SIG-M5 treated with dmso at 0.1 percent for 504 hours (cell line): ENCODE measurements at regions not wholly inside any gene's neighbourhood (a gene's known extent, or its start where the extent isn't known, plus 50 kb on each side); places are given as distances from the start of the nearest gene placed in this dataset.
A peak's percentile ranks its signal among the peaks of the same experiment; 100 is the strongest.

Experiments
- DNase-seq: peaks from one replicate; lab custom pipeline; 2025; ENCODE audit not compliant: unreplicated experiment; lab: John Stamatoyannopoulos, UW

DNA sequence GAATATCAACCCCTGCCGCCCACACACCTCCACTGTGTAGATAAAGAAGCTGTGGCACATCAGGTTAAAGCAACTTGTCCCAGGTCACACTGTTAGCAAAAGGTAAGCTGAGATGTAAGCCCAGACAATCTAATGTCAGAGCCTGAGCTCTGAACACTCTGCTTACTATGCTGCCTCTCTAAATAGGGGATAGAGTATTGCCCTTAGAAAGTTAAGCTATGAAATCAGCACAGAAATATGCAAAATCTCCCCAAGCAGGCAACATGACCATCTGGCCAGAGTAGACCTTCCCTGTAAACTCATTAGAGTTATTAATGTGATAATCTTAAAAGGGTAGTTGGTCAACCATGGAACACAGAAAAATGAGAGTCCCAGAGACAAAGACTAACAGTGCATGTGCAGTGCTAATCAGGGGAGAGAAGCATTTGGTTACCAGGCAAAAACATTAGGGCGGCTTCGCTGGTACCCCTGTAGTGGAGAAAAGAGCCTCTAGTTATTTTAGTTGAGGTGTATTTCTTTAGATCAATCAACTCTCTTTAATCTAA lies 171.0 kb downstream of the BTG1 start:
- no peak for DNase-seq

DNA sequence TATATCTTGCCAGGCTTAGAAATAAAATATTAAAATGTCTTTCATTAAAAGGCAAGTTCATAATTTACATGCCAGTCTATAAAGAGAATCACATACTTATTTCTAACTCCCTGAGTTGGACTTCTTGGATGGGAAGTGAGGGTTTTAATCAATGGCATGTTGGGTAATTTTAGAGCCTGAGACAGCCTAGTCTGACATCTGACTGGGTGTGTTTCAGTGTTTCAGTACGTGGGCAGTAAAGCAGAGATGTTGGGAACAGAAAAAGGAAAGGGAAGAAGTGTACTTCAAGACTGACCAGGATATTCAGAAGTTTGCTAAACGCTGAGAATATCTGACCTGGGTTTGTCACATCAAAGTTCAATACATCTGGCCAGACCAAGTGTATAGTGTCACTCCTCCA lies 171.8 kb downstream of the BTG1 start:
- DNase-seq = no peak

DNA sequence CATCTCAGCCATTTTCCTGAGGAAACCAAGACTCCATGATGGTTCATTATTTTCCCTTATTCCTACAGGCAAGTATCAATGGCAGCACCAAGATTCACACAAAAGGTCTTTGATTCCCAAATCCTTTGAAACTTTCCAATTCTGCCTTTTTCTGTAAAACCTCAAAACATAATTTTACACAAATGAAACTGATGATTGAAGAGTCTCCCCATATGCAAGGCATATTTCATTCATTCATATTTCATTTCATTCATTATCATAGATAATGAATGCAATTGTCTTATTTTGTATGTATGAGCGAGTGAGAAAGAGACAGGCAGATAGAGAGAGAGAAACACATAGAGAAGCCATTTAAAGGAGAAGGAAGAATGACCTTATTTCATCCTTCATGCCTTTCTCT lies 172.8 kb downstream of the BTG1 start:
- no peak for DNase-seq

DNA sequence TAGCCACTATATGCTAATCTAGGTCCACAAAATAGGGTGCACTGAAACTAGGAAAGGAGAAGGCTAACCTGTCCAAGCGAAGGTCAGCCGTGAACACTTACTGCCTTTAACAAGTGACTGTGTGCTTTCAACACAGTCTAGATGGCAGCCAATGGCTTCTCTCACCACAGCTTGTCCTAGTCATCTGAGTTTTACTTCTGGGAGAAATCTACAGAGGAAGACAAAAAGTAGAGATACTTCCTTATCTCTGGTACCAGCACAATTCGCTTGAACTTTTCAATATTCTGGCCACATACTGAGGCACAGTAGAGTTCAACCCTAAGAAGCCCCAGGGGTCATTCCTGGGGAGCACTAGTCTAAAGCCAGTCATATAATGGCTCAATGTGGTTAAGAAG lies 176.9 kb downstream of the BTG1 start:
- no peak for DNase-seq

DNA sequence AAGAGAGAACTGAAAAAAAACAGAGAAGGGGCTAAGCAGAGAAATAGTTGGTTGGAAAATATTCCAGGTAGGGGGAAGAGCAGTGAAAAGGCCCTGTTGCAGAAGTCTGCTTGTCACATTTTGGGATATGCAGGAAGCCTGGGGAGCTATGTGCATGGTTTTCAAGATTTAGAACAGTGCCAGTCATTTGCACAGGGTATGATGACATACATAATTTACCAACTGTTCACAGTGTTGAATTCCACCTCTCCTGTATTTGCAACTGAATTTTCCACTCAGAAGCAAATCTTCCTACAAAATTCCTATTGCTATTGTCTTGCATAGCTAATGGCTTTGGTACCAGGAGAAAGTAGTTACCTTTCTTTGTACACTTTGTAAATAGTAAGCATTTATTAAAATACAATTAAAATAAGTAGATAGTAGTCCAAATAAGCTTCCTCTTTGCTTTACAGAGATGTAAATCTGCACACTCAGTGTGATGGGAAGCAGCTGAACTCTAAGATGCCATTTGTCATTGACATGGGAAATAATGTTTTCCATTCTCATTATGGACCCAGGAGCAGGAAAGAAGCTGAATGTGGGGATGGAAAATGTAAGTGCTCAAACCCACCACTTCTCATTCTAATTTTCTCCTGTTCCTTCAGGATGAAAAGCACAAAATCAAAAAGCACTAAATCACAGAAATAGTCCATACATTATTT lies 177.4 kb downstream of the BTG1 start:
- no peak for DNase-seq

DNA sequence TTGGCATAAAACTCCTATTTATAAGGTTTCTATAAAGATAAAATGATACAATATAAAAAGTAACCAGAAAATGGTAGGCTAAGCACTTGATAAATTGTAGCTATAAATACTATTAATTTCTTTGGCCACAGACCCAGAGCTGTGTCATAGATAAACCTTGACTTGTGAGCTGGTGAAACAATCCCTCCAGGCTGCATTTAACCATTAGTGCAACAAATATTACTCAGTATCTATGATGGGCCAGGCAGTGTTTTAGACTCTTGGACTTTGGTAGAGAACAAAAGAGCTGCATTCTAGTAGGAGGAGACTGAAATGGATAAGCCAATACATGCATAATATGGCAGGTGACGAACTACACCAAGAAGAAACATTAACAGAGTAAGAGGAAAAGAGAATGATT lies 178.1 kb downstream of the BTG1 start:
- no peak for DNase-seq

DNA sequence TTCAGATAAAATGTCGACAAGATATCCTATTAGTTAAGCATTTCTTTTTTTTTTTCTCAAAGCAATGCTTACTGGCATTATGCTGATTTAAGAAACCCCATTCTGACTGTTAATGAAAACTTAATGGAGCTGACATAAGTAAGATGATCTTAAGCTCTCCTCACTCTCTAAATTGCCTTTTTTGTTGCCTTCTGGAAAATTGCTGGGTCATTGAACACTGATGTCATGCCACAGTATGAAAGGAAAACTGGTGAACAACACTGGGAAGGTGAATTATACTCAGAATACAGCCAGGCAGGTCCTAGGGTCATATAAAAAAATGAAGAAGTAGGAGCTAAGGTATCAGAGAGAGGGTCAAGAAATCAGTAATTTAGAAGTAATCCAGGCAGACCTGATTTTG lies 179.9 kb downstream of the BTG1 start:
- DNase-seq = no peak

DNA sequence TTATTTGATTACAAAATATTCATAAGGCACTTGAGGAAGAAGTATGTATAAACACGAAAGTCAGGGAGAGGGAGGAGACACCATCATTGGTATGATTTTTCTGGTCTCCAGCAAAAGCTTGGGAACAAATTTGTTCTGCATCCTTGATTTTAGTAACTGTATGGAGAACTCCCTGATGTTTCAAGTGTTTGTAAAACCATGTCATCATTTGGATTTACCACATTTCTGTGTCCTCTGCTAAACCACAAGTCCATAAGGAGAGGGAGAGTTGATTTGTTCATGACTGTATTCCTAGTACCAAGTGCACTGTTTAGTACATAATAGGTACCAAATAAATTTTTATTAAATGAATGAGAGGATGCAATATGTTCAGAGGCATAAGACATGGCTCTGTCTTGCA lies 181.1 kb downstream of the BTG1 start:
- DNase-seq = no peak

DNA sequence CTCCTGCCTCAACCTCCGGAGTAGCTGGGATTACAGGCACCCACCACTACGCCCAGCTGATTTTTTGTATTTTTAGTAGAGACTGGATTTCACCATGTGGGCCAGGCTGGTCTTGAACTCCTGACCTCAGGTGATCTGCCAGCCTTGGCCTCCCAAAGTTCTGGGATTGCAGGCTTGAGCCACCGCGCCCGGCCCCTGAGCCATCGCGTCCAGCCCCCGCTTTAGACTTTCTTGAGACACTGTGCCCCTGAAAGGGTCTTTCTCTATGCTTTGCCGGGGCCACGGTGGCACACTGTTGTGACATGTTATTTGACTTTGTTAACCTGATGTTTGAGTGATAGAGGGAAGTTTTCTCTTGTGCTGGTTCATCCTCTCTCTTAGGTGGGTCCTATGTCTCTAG lies 186.4 kb downstream of the BTG1 start:
- DNase-seq = no peak

DNA sequence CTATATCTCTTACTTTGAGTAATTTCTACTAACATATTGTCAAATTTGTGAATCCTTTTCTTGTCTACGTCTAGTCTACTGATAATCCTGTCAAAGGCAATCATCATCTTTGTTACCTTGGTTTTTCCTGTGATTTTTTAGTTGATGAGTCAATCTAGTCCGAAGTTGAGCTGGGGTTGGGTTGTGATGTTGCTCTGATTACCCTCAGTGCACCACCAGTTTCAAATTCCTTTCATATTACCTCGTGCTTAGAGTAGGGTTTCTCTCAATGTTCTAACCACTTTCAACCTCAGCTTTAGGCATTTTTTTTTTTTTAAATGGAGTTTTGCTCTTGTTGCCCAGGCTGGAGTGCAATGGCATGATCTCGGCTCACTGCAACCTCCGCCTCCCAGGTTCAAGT lies 186.8 kb downstream of the BTG1 start:
- no peak for DNase-seq

DNA sequence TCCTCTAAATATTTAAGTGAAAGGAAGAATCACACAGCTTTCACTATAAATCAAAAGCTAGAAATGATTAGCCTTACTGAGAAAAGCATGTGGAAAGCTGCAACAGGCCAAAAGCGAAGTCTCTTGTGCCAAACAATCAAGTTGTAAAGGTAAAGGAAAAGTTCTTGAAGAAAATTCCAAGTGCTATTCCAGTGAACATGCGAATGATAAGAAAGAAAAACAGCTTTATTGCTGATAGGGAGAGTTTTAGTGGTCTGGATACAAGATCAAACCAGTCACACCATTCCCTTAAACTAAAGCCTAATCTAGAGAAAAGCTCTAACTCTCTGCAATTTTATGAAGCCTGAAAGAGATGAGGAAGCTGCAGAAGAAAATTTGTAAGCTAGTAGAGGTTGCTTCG lies 190.9 kb downstream of the BTG1 start:
- DNase-seq = no peak

DNA sequence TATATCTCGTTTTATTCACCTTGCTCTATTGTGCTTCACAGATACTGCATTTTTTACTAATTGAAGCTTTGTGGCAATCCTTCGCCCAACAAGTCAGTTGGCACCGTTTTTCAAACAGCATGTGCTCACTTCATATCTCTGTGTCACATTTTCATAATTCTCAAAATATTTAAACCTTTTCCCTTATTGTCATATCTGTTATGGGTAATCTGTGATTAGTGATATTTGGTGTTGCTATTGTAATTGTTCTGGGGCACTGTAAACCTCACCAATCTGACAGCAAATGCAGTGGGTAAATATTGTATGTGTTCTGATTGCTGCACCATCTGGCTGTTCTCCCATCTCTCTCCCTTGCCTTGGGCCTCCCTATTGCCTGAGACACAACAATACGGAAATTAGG lies 191.3 kb downstream of the BTG1 start:
- no peak for DNase-seq

DNA sequence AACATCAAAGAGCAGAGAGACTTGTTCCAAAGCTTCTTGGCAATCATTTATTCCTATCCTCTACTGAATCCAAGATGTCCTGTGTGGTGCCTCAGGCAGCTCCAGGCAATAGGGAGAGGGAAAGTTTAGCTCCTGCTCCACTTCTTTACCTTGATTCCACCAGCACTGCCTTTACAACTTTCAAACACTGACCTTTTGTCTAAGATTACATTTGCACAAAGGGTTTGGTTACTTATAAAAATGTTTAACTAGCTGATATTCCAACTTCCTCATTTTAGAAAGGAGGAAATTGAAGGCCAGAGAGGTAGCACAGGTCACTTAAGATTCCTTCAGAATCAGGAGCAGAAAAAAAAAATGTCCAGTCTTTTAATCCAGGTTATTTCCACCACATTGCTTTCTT lies 192.7 kb downstream of the BTG1 start:
- peak; percentile 25 for DNase-seq

DNA sequence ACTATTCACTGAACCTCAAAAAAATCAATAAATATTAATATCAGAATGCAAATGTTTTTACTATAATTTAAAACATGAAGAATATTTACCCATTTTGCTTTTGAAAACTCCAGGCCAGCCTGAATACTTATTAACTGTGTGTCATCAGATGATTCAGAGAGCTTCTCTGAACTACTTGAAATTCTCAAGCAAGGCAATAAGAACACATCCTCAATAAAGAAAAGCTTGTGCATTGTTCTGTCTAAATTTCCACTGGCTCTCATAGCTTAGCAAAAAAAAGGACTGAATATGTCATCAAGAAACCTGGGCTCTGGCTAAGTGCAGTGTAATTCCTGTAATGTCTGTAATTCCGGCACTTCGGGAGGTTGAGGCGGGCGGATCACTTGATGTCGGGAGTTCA lies 194.1 kb downstream of the BTG1 start:
- no peak for DNase-seq

DNA sequence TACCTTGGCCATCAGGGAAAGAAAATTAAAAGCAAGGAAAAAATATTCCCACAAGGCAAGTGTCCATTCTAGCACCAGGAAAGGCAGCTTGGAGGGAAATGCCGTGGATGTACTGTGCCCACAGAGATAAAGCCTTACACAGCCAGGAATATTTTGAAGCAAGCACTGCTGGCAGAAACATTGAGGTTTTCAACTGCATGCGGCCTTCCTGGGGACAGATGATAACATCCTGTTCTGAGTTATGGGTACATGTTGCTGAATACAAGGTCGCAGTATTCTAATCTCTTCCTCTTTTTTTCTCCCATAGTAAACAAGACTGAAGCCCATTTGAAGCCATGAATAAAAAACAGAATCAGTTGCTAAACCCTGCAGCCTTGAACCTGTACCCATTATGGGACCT lies 197.1 kb downstream of the BTG1 start:
- no peak for DNase-seq

DNA sequence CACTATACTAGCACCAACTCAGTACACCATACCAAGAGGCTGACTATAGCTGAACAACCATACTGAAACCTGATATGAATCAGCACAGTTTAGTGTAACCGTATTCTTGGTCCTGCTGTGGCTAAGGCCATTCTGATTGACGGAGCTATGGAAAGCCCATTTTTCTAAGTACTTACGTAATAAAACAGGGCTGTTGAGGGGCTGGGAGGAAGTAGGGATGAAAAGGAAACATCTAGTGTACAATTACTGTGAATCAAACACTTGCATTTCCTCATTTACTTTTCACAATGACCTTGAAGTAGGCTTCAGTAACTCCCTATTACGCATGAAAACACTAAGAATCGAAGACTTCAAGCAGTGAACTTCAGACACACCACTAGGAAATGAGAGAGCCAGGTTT lies 198.2 kb downstream of the BTG1 start:
- peak; percentile 81 for DNase-seq

DNA sequence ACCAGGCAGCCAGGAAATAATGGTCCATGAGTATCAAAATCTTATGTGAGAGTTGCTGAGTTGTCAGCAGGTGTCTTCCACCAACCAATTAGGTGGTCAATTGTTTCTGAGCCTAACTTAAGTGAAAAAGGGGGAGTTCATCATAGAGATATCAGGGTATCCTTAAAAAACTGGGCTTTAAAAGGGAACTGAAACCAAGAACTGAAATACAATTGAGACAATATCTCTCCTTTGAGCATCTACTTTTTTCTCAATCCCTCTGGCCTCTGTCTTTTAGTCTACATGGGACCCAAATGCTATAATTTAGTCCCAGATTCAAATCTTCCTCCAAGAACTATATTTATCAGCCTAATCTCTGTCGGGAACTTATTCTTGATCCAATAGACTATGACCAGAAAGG lies 201.0 kb downstream of the BTG1 start:
- DNase-seq = peak; percentile 15

DNA sequence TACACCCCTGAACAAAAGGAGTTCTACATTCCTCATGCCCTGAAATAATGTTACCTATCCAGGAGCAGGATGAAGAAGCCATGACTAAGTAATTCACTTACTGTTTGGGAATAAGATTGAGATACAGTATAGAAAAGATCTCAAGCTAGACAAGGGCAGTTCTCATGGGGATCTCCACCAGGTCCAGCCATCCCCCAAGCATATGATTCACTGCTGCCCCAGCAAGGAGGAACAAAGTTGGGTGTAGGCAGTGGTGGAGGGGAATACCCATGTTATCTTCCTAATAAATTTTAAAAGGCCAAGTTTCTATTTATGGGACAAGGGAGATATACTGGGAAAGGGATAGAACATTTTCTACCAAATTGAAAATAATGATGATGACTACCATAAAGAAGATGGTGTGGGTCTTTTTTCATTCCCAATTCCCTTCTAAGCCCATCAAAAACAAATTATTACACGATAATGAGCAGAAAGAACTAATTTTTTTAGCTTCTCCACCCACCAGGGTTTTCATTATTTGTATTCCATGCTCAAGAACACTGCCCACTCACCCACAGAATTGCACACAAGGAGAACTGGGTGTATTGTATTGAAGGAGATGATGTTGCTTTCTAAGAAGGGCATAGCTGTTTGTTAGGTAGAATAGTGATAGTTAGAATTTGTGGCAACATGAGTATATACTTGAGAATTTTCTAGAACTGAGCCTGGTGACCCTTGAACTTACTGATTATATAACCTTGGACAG lies 204.6 kb downstream of the BTG1 start:
- DNase-seq = no peak

DNA sequence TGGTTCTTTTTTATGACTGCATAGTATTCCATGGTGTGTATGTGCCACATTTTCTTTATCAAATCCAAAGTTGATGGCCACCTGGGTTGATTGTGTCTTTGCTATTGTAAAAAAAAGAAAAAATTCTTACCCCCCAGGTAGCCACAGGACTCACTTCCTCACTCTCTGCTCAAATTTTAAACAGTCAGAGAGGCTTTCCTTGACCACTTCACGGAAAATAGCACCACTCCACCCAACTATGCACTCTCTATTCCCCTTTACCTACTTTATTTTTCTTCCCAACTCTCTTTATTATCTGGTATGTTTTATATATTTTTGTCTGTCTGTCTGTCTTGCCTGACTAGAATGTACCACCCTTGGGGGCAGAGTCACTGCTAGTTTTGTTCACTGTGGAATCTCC lies 205.3 kb downstream of the BTG1 start:
- DNase-seq = no peak

DNA sequence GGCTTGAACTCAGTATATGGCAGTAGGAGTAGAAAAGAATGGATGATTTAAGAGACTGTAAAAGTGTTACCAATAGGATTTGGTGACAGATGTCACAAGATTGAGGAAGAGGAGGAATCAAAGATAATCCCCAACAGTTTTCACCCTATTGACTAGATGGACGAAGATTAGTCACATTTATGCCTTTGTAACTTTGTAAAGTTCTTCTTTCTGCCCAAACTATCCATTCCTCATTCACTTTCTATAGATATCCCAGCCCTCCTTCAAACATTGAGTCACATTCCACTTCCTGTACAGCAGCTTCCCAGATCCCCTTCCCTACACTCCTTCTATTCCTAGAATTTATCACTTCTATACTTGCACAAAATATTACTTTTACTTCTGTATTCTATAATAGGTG lies 207.9 kb downstream of the BTG1 start:
- DNase-seq = no peak

DNA sequence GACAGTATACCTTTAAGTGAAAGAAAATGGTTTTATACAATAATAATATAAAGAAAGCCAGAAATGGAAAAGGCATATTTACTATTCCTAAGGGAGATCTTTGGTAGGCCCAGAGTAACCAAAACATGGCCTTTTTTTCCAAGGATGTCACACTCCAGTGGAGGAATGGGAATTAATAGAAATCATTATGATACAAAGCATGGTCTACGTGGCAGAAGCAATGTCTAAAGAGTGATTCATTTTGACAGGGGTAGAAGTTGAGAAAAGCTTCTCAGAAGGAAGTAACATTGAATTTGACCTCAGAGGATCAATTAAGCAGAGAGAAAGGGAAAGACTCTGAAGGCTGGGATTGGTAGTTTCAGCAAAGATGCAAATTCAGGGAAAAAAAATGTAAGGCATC lies 208.6 kb downstream of the BTG1 start:
- no peak for DNase-seq

DNA sequence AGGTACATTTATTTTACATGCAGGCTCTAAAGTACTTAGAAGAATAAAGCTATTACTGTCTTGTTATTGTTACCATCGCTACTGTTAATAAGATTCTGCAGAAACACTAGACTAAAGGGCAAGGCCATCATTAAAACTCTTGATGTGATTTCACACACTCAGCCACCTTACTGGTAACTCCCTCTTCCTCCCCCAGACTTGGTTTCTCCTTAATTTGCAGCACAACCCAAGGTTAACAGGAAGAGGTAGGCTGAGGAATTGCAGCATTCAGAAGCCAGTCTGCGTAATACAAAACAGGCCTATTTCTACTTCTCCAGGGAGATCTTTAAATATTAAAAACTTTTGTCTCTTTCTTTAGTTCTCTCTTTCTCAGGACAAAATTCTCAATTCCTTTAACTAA lies 210.3 kb downstream of the BTG1 start:
- DNase-seq = no peak

DNA sequence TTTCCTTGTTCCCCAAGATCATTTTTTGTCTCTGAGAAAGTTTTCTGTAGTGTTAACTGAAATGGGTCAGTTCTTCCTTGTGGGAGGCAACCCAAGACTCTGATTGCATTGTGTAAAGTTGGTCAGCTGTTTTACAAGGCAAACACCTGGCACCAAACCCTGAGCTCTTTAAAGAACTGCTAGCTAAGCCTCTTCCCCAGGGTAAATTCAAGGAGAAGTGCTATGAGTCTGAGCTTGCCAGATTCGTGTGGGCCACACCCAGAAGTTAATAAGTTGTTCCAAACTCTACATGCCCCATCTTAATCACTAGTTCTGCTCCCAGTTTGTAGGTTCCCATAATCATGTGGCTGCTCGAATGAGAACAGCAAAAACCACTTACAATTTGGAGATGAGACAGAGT lies 214.5 kb downstream of the BTG1 start:
- DNase-seq = peak; percentile 6
